GM18867 (cell line): ENCODE measurements at regions not wholly inside any gene's neighbourhood (a gene's known extent, or its start where the extent isn't known, plus 50 kb on each side); places are given as distances from the start of the nearest gene placed in this dataset.
"Not testable (repeated sequence)": the region's sequence is repeated elsewhere in the genome, so short reads cannot be mapped to it uniquely, and the experiment has no call there.

Experiments used
- ATAC-seq: cut with Tn5 transposase; IDR thresholded peaks from one replicate; pipeline ENCODE4 v1.9.1; 2021; ENCODE audit warnings: mild to moderate bottlenecking, moderate library complexity; ENCODE audit not compliant: unreplicated experiment

DNA sequence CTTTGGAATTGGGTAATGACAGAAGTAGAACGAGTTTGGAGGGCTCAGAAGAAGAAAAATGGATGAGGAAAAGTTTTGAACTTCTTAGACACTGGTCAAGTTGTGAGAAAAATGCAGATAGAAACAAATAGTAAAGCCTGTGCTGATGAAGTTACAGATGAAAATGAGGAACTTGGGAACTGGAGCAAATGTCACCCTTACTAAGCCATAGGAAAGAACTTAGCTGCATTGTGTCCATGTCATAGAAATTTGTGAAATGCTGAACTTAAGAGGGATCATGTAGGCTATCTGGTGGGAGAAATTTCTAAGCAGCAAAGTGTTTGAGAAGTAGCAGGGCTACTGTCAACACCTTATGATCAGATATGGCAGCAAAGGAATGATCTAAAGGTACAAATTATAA is 289.2 kb upstream of the PCDH9 start:
- ATAC-seq: no peak

DNA sequence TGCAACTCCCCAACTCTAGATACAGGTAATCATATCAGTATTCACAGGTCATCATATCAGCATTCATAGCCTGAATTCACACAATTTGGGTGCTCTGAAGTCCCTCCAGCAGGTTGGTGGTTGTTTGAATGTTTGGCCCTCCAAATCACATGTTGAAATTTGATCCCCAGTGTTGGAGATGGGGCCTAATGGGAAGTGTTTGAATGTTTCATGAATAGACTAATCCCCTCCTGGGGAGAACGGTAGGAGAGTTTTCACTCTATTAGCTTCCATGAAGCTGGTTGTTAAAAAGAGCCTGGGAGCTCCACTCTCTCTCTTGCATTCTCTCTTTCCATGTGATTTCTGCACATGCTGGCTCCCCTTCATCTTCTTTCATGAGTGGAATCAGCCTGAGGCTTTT is 288.6 kb upstream of the PCDH9 start:
- no peak for ATAC-seq

DNA sequence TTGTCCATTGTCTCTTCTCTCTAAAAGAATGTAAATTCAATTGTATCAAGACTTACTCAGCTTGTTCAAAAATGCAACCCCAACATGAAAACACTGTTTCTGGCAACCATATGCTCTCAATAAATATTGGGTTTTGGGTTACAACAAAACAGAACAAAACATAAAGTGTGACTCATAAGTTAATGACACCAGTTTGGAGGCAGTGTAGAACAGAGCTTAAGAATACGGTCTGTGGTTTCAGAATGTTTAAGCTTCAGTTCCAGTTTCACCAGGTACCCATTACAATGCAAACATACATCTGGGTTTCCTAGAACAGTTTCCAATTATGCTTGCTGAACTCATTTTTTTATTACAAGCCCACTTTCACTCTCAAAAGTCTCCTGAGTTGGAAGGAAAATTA is 285.8 kb upstream of the PCDH9 start:
- ATAC-seq: peak; percentile 95

DNA sequence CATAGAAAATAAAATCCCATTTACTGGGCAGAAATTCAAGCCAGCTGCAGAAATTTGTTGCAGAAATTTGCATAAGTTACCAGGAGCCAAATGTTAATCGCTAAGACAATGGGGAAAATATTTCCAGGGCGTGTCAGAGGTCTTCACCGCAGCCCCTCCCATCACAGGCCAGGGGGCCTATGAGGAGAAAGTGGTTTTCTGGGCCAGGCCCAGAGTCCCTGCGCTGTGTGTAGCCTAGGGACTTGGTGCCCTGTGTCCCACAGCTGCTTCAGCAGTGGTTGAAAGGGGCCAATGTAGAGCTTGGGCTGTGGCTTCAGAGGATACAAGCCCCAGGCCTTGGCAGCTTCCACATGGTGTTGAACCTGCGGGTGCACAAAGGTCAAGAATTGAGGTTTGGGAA is 278.9 kb upstream of the PCDH9 start:
- ATAC-seq: no peak

DNA sequence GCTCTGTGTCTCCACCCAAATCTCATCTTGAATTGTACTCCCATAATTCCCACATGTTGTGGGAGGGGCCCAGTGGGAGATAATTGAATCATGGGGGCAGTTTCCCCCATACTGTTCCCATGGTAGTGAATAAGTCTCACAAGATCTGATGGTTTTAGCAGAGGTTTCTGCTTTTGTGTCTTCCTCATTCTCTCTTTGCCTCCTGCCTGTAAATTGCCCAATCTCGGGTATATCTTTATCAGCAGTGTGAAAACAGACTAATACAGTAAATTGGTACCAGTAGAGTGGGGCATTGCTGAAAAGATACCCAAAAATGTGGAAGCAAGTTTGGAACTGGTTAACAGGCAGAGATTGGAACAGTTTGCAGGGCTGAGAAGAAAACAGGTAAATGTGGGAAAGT is 278.1 kb upstream of the PCDH9 start:
- not testable (repeated sequence) for ATAC-seq

DNA sequence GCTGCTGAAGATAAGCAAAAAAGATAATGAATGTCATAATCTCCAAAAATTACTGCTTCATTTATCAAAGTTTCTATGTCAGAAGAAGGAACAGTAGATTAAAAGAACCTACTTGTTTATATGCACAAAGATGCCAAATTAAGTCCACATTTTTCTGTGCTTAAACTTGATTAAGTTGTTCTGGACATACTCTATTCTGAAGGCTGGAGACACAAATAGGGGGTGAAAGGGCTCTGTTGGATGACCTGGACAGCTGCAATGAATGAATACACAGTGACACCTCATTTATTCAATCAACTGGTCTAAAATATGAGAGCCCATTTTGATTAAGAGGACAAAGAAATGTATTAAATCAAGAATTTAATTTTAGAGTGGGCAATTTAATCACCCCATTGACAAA is 276.3 kb upstream of the PCDH9 start:
- no peak for ATAC-seq

DNA sequence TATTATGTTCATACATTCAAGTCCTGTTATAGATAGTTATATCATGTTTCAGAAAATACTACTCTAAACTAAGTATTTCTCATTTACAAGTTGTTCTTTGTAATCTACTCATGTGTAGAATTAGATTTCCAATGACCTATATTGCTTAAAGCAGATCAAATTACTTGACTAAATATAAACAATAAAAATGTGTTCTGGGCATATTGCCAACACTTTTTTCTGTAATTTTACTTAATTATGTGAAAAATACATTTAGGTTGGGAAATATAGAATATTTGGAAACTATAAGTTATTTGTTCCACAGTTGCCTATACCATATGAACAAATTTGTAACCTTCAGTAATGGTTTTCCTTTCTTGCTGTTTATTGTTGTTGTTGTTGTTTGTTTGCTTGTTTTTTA is 275.2 kb upstream of the PCDH9 start:
- no peak for ATAC-seq

DNA sequence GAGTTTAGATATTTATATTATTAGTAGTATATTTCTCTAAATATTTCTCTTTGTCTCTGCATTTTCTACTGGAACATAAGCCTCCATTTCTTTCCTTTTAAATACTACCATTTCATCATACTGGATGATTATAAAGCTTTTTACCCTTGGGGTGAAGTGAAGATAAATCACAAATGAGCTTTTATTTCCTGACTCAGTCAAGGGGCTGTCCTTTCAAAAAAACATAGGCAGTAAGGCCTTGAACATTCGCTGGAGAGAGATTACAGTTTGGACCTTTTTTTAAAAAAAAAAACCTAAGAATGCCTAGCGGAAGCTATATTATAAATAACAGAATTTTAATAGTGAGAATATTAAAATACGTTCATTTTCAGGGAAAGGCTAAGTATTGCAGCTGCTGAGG is 268.8 kb upstream of the PCDH9 start:
- no peak for ATAC-seq

DNA sequence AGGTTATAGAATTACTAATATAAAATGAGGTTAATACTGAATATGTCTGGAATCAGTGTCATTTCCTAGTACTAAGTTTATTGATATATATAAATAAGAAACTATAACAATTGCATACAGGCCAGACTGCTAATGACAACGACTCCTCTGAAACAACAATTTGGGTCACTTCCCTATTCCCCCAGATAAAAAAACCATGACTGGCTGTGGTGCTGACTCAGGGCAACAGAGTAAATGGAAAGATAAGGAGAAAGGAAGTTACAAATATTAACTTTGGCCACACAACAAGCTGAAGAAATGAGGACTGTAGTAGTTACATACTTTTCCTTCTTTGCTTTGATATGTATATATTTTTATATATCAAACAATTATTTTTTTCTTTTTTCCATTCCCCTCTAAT is 263.7 kb upstream of the PCDH9 start:
- no peak for ATAC-seq

DNA sequence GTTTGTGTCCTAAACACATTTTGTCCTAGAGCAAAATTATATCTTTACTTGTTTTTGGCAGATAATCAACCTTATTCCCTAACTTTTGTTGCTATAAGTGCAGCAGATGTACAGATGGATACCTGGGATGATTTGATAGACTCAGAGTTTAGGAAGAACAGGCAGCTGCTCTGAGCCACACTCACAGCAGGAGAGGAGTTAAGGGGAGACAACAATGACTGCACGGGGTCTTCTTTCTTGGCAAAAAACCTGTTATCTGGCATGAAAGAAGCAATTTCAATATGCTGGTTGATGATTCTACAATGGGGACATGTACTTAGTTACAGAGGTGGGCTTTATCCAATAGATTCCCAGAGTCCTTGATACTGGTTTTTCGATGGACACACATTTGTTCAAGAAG is 258.9 kb upstream of the PCDH9 start:
- no peak for ATAC-seq

DNA sequence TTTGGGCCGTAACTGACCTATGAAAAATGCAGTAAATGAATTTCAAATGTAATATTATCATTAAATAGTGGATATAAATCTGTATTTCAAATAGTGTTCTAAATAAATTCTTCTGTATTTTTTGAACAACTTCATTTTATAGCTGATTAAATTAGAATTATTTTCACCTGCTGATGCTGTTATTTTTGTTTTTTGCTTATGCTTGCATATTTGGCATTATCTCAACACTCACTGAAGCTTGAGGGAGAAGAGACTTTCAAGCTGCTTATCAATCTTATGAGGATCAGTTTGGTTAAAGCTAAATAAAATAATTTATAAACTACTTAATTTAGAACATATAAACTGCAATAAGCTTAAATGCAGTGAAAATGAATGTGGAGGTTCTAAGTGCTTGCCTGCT is 251.3 kb upstream of the PCDH9 start:
- ATAC-seq: no peak

DNA sequence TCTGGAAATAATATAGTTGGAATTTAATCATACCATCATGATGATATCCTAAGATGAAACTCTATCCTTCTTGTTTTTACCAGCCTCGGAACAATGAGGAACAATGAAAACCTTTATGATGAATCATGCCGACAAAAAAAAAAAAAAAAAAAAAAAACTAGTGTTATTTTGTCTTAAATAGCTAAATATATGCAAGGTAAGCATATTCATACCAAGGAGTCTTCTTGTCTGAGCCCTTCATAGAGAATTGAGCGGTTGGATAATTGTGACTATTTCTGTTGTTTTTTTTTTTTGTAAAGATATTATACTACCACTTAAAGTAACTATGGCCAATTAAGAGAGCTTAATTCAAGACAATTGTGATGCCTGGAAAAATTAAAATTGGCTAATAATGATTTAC is 244.0 kb upstream of the PCDH9 start:
- ATAC-seq: no peak

DNA sequence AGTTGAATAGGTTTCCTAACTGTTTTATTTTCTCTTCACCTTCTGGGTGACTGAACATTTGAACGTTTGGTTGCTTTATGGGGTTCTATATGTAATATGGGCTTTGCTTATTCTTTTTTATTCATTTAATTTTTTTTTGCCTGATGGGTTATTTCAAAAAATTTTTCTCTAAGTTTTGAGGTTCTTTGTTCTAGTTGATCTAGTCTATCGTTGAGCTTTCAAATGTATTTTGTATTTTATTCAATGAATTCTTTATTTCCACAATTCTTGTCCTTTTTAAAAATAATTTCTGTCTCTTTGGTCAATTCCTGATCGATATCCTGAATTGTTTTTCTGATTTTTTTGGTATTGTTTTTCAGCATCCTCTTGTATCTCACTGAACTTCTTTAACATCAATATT is 239.5 kb upstream of the PCDH9 start:
- ATAC-seq: no peak

DNA sequence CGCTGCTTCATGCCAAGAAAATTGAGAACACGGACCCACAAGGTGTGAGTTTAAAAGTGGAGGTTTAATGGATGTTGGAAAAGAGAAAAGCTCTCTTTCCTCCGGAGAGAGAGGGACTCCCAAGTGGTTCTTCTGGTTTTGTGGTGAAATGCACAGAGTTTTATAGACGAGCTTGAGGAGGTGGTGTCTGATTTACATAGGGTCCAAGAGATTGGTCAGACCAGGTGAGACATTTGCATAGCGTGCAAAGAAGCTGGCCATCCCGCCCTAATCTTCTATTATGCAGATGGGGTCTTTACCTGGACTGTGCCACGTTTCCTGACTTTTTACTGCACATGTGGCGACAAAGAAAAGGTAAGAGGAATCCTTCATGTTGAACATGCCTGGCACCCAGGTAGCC is 236.4 kb upstream of the PCDH9 start:
- ATAC-seq: no peak

DNA sequence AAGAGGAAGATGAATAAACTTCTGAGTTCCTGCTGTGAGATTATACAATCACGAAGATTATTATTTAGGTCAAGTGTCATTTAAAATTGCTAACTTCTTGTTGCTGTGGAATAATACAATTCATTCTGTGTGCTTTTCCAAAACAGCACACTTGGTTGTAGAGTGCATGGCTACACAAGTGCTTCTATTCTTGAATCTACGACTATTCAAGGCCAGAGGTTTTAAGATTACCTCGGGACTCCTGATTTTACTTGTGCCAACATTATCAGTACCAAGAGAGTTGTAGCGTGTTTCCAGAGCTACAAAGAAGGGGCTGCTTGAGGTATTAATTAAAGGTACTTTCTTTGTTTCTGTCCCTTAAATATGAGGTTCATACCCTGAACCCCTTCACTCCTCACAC is 234.0 kb upstream of the PCDH9 start:
- no peak for ATAC-seq

DNA sequence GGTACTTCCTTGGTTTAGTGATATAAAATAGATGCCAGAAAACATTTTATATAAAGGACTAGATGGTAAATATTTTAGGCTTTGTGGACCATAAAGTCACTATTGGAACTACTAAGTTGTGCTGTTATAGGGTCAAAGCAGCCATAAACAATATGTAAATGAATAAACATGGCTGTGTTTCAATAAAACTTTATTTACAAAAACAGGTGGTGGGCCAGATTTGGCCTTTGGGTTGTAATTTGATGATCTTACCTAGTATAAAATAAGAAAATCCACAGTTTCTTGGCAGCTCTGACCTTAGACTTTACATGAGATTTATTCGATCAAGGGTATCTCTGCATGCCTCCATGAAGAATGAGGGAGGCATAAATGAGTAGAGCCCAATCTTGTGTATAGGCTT is 232.0 kb upstream of the PCDH9 start:
- ATAC-seq: no peak

DNA sequence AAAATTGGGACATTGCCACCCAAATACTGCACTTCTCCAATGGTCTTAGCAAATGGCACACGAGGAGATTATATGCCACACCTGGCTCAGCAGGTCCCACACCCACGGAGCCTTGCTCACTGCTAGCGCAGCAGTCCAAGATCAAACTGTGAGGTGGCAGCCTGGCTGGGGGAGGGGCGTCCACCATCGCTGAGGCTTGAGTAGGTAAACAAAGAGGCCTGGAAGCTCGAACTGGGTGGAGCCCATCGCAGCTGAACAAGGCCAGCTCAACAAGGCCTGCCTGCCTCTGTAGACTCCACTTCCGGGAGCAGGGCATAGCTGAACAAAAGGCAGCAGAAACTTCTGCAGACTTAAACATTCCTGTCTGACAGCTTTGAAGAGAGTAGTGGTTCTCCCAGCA is 222.4 kb upstream of the PCDH9 start:
- not testable (repeated sequence) for ATAC-seq

DNA sequence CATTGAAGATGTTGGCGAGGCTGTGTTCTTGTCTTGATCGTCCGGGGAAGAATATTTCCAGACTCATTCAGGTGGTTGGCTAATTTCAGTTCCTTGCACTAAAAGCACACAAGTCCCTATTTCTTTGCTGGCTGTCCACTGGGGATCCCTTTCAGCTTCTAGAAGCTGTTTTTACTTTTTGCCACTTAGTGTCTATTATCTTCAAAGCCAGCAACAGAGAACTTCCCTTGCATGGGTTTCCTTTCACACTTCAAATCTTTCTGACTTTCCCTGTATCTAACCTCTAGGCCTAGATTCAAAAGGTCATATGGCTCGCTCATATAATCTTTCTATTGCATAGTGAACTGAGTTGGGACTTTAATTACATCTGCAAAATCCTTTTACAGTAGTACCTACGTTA is 215.3 kb upstream of the PCDH9 start:
- no peak for ATAC-seq

DNA sequence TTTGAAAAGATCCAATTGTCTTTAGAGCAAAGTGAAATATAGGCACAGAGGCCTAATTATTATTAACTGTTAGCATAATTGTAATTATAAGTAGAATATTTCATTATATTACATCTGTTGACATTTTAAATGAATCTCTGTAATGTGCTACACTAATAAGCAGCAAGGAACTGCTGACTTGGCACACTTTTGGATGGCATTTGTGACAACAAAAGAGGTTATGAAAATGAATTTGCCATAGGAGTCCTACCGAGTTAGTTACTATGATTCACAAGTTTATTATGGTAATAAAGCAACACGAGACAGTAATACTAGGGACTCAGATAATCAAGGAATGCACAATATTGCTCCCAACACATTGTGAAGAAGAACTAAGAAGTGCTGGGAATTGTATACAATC is 213.8 kb upstream of the PCDH9 start:
- ATAC-seq: no peak

DNA sequence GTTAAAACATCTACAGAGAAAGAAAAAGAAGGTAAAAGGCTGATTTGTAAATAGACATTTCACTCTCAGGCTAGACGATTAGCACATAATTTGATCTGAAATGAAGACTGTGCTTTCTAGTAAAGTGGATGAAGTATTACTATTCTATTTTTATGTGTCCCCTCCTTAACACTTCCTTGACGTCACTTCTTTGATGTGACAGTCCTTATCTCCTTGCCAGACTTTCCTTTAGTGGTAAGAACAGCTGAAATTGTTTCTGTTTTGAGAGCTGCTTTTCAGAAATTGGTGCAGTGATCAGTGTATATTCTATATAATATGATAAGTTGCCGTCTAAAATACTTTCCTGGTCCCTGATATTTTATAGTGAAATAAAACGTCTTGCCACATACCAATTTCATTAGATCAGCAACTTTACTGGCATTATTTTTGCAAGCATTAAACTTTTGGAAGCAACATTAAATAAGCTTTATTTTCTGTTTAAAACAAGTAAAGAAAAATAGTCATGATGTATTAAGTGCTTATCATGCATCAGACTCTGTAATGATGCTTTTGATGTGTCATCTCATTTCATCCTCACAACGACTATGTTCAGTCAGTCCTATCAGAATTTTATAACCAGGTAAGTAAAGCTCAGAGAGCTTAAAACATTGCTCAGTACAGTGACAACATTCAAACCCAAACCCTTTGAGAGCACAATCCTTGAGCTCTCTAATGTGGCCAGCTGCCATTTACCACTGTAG is 210.3 kb upstream of the PCDH9 start:
- no peak for ATAC-seq

DNA sequence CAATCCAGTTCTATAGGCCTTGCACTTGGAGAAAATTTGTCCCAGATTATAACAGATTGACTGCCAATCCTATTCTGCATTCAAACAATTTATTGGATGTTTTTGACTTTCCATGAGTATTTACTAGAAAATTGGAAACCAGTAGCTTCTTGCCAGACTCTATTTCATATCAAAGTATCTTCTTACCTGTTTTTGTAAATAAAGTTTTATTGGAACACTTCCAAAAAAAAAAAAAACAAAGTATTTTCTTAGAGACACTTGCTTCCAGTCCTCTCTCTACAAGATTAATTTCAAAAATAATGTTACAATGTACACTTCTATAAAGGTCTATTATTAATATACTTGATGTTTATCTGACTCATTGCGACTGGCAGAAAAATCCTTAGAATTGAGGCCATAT is 209.2 kb upstream of the PCDH9 start:
- no peak for ATAC-seq

DNA sequence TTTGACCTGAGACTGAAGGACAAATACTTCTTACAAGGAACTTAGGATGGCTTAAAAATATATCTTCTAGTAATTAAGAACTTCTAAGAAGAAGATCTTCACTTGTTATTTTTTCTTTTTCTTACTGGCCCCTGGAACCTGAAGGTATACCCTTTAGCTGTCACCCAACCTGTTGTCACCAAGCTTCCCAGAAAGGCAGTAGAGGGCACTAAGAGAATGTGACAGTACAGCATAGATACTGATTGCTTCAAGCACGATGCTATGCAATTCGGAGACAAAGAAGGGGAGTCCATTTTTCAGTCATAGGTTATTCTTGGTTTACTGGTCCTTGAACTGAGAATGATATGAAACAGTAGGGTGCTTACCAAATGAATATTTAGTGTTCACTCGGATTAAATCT is 208.3 kb upstream of the PCDH9 start:
- no peak for ATAC-seq

DNA sequence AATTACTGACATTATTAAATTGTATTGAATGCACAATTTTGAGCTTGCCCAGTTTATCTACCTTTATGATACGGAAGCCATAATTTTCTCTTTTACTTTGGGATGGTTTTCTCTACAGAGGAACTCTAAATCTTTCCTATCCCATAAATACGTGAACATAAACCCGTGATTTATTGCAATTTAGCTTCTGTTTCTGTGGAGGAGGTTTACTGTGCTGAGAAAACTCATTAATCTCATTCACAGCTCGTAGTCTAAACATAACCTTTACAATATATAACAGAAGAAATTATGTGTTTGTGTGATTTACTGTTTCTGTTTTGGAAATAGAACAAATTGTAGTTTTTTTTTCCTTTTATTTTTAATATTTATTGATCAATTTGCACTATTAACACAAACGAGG is 207.1 kb upstream of the PCDH9 start:
- ATAC-seq: no peak
